GM18498 (cell line): ENCODE measurements at regions not wholly inside any gene's neighbourhood (a gene's known extent, or its start where the extent isn't known, plus 50 kb on each side); places are given as distances from the start of the nearest gene placed in this dataset.
"Not testable (repeated sequence)": the region's sequence is repeated elsewhere in the genome, so short reads cannot be mapped to it uniquely, and the experiment has no call there.

Experiments
- ATAC-seq: cut with Tn5 transposase; IDR thresholded peaks from one replicate; pipeline ENCODE4 v1.9.1; 2021; ENCODE audit warnings: mild to moderate bottlenecking, moderate library complexity; ENCODE audit not compliant: unreplicated experiment

GRCh38 chr4:43411226-43411625 is 518.7 kb downstream of the GRXCR1 start:
- ATAC-seq: no peak

GRCh38 chr4:43423276-43423675 is 530.8 kb downstream of the GRXCR1 start:
- no peak for ATAC-seq

- no peak for ATAC-seq
Observed at GRCh38 chr4:43425206-43425605, 532.7 kb downstream of the GRXCR1 start.

- no peak for ATAC-seq
Observed at GRCh38 chr4:43435291-43435690, 542.8 kb downstream of the GRXCR1 start.

- no peak for ATAC-seq
Observed at GRCh38 chr4:43452948-43453347, 560.4 kb downstream of the GRXCR1 start.

GRCh38 chr4:43456383-43456782 is 563.9 kb downstream of the GRXCR1 start:
- no peak for ATAC-seq

GRCh38 chr4:43457866-43458265 is 565.4 kb downstream of the GRXCR1 start:
- ATAC-seq: no peak

GRCh38 chr4:43458293-43458692 is 565.8 kb downstream of the GRXCR1 start:
- ATAC-seq: no peak

GRCh38 chr4:43471950-43472349 is 579.4 kb downstream of the GRXCR1 start:
- no peak for ATAC-seq

GRCh38 chr4:43481526-43481925 is 589.0 kb downstream of the GRXCR1 start:
- no peak for ATAC-seq

- ATAC-seq: no peak
Observed at GRCh38 chr4:43485196-43485595, 592.7 kb downstream of the GRXCR1 start.

- peak; percentile 89 for ATAC-seq
Observed at GRCh38 chr4:43496188-43496587, 603.7 kb downstream of the GRXCR1 start.

- ATAC-seq: peak; percentile 19
Observed at GRCh38 chr4:43496602-43497001, 604.1 kb downstream of the GRXCR1 start.

GRCh38 chr4:43505823-43506222 is 613.3 kb downstream of the GRXCR1 start:
- ATAC-seq: not testable (repeated sequence)

- no peak for ATAC-seq
Observed at GRCh38 chr4:43512253-43512652, 619.7 kb downstream of the GRXCR1 start.

- ATAC-seq: no peak
Observed at GRCh38 chr4:43525646-43526045, 633.1 kb downstream of the GRXCR1 start.

- no peak for ATAC-seq
Observed at GRCh38 chr4:43547561-43547960, 655.0 kb downstream of the GRXCR1 start.

- ATAC-seq: no peak
Observed at GRCh38 chr4:43550981-43551627, 658.6 kb downstream of the GRXCR1 start.

GRCh38 chr4:43556262-43556661 is 663.7 kb downstream of the GRXCR1 start:
- no peak for ATAC-seq

- peak; percentile 65 for ATAC-seq
Observed at GRCh38 chr4:43560047-43560446, 667.5 kb downstream of the GRXCR1 start.

- ATAC-seq: peak; percentile 48
Observed at GRCh38 chr4:43564107-43564506, 671.6 kb downstream of the GRXCR1 start.

GRCh38 chr4:43564591-43564990 is 672.1 kb downstream of the GRXCR1 start:
- ATAC-seq: no peak

- ATAC-seq: no peak
Observed at GRCh38 chr4:43567644-43568043, 675.1 kb downstream of the GRXCR1 start.
